B cell (primary cell): ENCODE measurements at regions not wholly inside any gene's neighbourhood (a gene's known extent, or its start where the extent isn't known, plus 50 kb on each side); places are given as distances from the start of the nearest gene placed in this dataset.

Source experiments
- ATAC-seq: fragments of 200-7000 bp; cut with Tn5 transposase; one replicate; pipeline ENCODE4 v1.10.0; 2021; ENCODE audit warnings: low read depth, mild to moderate bottlenecking, moderate number of reproducible peaks, moderate library complexity
- CTCF ChIA-PET: fragments of 350-600 bp; sonication (Branson Sonifier 250); formaldehyde crosslinking; loops from one replicate; lab custom pipeline; 2021; ENCODE audit warnings: antibody characterized with exemption, inconsistent platforms; lab: Charles Lee
- POLR2A ChIA-PET: fragments of 350-600 bp; sonication (Branson Sonifier 250); formaldehyde crosslinking; loops from one replicate; lab custom pipeline; 2021; ENCODE audit warnings: antibody characterized with exemption; lab: Charles Lee
- DNase-seq: peaks from one replicate; pipeline ENCODE4 v3.0.0; 2013
- H2AFZ ChIP-seq: 2 replicates; pipeline ENCODE4 v1.6.1; 2012; ENCODE audit warnings: mild to moderate bottlenecking, low read depth, low read length; ENCODE audit not compliant: insufficient read depth, poor library complexity, severe bottlenecking
- H3K27ac ChIP-seq, 2 donors: 1 replicate in 1 of 2; 2 replicates in 1 of 2; pipeline ENCODE4 v1.5.1; 2012 to 2013; ENCODE audit warnings: low read length in 2 of 2, mild to moderate bottlenecking in 2 of 2, moderate library complexity in 1 of 2
- H3K27me3 ChIP-seq, 4 experiments: fragments of 200-600 bp in 1 of 4; sonication (generic) in 1 of 4; replicated peaks in 1 of 4; 1 replicate in 2 of 4; 2 replicates in 2 of 4; pipeline versions ENCODE4 v1.6.1 to v1.7.0; 2013 to 2016; ENCODE audit warnings: low read length in 3 of 4, mild to moderate bottlenecking in 2 of 4, mixed read lengths in 1 of 4, moderate library complexity in 1 of 4; ENCODE audit not compliant: insufficient read depth in 4 of 4, control insufficient read depth in 3 of 4; ENCODE audit errors: control extremely low read depth in 1 of 4
- H3K36me3 ChIP-seq, 2 experiments: replicated peaks in 1 of 2; 1 replicate in 1 of 2; 2 replicates in 1 of 2; pipeline versions ENCODE4 v1.6.1 to v1.7.1; 2013; ENCODE audit warnings: low read length in 1 of 2; ENCODE audit not compliant: insufficient read depth in 2 of 2, control insufficient read depth in 1 of 2; ENCODE audit errors: control extremely low read depth in 1 of 2, extremely low read depth in 1 of 2
- H3K4me1 ChIP-seq, 2 donors: fragments of 200-600 bp in 1 of 2; sonication (generic) in 1 of 2; 1 replicate in 1 of 2; 2 replicates in 1 of 2; pipeline versions ENCODE4 v1.5.1 to v1.6.1; 2013 to 2017; ENCODE audit warnings: low read length in 2 of 2; ENCODE audit not compliant: control insufficient read depth in 2 of 2, insufficient read depth in 2 of 2
- H3K4me2 ChIP-seq: replicated peaks from 2 replicates; pipeline ENCODE3; 2012; ENCODE audit warnings: mild to moderate bottlenecking, low read depth, low read length; ENCODE audit not compliant: poor library complexity, severe bottlenecking
- H3K4me3 ChIP-seq, 5 experiments: fragments of 200-600 bp in 1 of 5; sonication (generic) in 1 of 5; 1 replicate in 3 of 5; 2 replicates in 2 of 5; pipeline versions ENCODE4 v1.5.1 to v1.7.0; 2011 to 2016; ENCODE audit warnings: low read length in 4 of 5, mild to moderate bottlenecking in 4 of 5, low read depth in 2 of 5, control low read depth in 1 of 5, moderate library complexity in 1 of 5; ENCODE audit not compliant: insufficient read depth in 1 of 5; ENCODE audit errors: control extremely low read depth in 1 of 5, extremely low read depth in 1 of 5
- H3K79me2 ChIP-seq: fragments of 200-600 bp; sonication (generic); one replicate; pipeline ENCODE4 v1.6.0; 2016; ENCODE audit warnings: low read length; ENCODE audit not compliant: control insufficient read depth, insufficient read depth
- H3K9ac ChIP-seq: fragments of 200-600 bp; sonication (generic); 2 replicates; pipeline ENCODE4 v1.6.1; 2017; ENCODE audit warnings: mild to moderate bottlenecking, low read length, moderate library complexity
- H3K9me3 ChIP-seq, 3 donors: one replicate each; pipeline versions ENCODE4 v1.6.1 to v1.7.1; 2013; ENCODE audit warnings: low read length in 2 of 3; ENCODE audit not compliant: control insufficient read depth in 2 of 3, insufficient read depth in 1 of 3; ENCODE audit errors: control extremely low read depth in 1 of 3
- H4K20me1 ChIP-seq: 2 replicates; pipeline ENCODE4 v1.6.0; 2012; ENCODE audit warnings: mild to moderate bottlenecking, low read length; ENCODE audit not compliant: insufficient read depth, control insufficient read depth, poor library complexity, severe bottlenecking
- H3K27ac Mint-ChIP-seq: one replicate; pipeline ENCODE4 v1.8.0; 2021; ENCODE audit warnings: mixed read lengths
- H3K27me3 Mint-ChIP-seq: one replicate; pipeline ENCODE4 v1.8.0; 2021; ENCODE audit warnings: mixed read lengths
- H3K4me1 Mint-ChIP-seq: one replicate; pipeline ENCODE4 v1.8.0; 2021; ENCODE audit warnings: mixed read lengths
- H3K4me3 Mint-ChIP-seq: one replicate; pipeline ENCODE4 v1.8.0; 2021; ENCODE audit warnings: mixed read lengths
- H3K9me3 Mint-ChIP-seq: one replicate; pipeline ENCODE4 v1.8.0; 2022; ENCODE audit warnings: mixed read lengths; ENCODE audit not compliant: insufficient read depth
- EZH2 ChIP-seq: IDR thresholded peaks from 2 replicates; pipeline ENCODE4 v1.6.1; 2012; ENCODE audit warnings: borderline replicate concordance, low read depth, mild to moderate bottlenecking, moderate library complexity, low read length; ENCODE audit not compliant: insufficient read depth, poor library complexity, severe bottlenecking
- WGBS: methylation state at CpG from one replicate; pipeline ENCODE4 v1.1.5; 2013; ENCODE audit warnings: missing lambda C conversion rate; ENCODE audit not compliant: insufficient coverage; 5-methylcytosine and 5-hydroxymethylcytosine counted together
- intact Hi-C: fragments of 100-400 bp; cut with micrococcal nuclease; formaldehyde crosslinking; loops from one replicate; pipeline ENCODE4 v1.10.0; 2022
- TF ChIP-seq, protein P1 (sequence below): fragments of 200-600 bp; IDR thresholded peaks from one replicate; pipeline ENCODE4 v1.8.0; 2022; ENCODE audit warnings: antibody characterized with exemption, mild to moderate bottlenecking

GRCh38 chr2:188201639-188202038 lies 90.0 kb upstream of the GULP1 start:
- H3K4me2 ChIP-seq, result no peak overlapping the region
- no peaks in the 10 kb centered on the region for H3K4me1 ChIP-seq
- intact Hi-C loops, result no loop called here
- H3K4me1 Mint-ChIP-seq, result no peaks in the 10 kb centered on the region
- POLR2A ChIA-PET, result no interaction called here
- H2AFZ ChIP-seq, result no peak overlapping the region
- no peak for DNase-seq
- H3K27ac ChIP-seq, result no peak overlapping the region
- H3K27me3 ChIP-seq, result no peaks in the 10 kb centered on the region
- no peak overlapping the region for H3K9ac ChIP-seq
- no peaks in the 10 kb centered on the region for H3K9me3 Mint-ChIP-seq
- TF ChIP-seq, protein P1, sequence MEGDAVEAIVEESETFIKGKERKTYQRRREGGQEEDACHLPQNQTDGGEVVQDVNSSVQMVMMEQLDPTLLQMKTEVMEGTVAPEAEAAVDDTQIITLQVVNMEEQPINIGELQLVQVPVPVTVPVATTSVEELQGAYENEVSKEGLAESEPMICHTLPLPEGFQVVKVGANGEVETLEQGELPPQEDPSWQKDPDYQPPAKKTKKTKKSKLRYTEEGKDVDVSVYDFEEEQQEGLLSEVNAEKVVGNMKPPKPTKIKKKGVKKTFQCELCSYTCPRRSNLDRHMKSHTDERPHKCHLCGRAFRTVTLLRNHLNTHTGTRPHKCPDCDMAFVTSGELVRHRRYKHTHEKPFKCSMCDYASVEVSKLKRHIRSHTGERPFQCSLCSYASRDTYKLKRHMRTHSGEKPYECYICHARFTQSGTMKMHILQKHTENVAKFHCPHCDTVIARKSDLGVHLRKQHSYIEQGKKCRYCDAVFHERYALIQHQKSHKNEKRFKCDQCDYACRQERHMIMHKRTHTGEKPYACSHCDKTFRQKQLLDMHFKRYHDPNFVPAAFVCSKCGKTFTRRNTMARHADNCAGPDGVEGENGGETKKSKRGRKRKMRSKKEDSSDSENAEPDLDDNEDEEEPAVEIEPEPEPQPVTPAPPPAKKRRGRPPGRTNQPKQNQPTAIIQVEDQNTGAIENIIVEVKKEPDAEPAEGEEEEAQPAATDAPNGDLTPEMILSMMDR, result no peak
- no peak for TF ChIP-seq EZH2
- H3K9me3 ChIP-seq, result peaks cover 0 to 4% (median 0%) of the 10 kb centered on the region in 3 donors
- 100% methylated on average over 1 of the region's 2 CpGs for WGBS
- no peak overlapping the region for H3K4me3 ChIP-seq
- no peaks in the 10 kb centered on the region for H3K79me2 ChIP-seq
- CTCF ChIA-PET, result no interaction called here
- H4K20me1 ChIP-seq, result no peaks in the 10 kb centered on the region
- H3K36me3 ChIP-seq, result no peaks in the 10 kb centered on the region
- no peak for ATAC-seq
- H3K27me3 Mint-ChIP-seq, result no peaks in the 10 kb centered on the region
- H3K27ac Mint-ChIP-seq, result no peak overlapping the region
- H3K4me3 Mint-ChIP-seq, result no peak overlapping the region

- WGBS, result no CpG with 5 or more reads among the region's 1 CpG
- Histone ChIP-seq H3K4me2 (no peak overlapping the region), H3K27ac (no peak overlapping the region), H3K27me3 (no peaks in the 10 kb centered on the region), H3K9ac (no peak overlapping the region), H3K4me3 (no peak overlapping the region), H3K79me2 (no peaks in the 10 kb centered on the region), H3K4me1 (no peaks in the 10 kb centered on the region), H4K20me1 (no peaks in the 10 kb centered on the region), H2AFZ (no peak overlapping the region), H3K36me3 (no peaks in the 10 kb centered on the region), H3K9me3 (peaks cover 0 to 7% (median 0%) of the 10 kb centered on the region in 3 donors)
- intact Hi-C loops, result no loop called here
- H3K27me3 Mint-ChIP-seq, result no peaks in the 10 kb centered on the region
- ChIA-PET POLR2A (no interaction called here), CTCF (no interaction called here)
- peaks cover 1% of the 10 kb centered on the region for H3K9me3 Mint-ChIP-seq
- TF ChIP-seq, protein P1, result no peak
- no peak for TF ChIP-seq EZH2
- no peak overlapping the region for H3K27ac Mint-ChIP-seq
- ATAC-seq (no peak), DNase-seq (no peak)
- H3K4me3 Mint-ChIP-seq, result no peak overlapping the region
- no peaks in the 10 kb centered on the region for H3K4me1 Mint-ChIP-seq
Observed at GRCh38 chr2:188202777-188203176, 88.9 kb upstream of the GULP1 start.
